ENCODE measurements at regions not wholly inside any gene's neighbourhood (a gene's known extent, or its start where the extent isn't known, plus 50 kb on each side); places are given as distances from the start of the nearest gene placed in this dataset.
"Not testable (repeated sequence)": the region's sequence is repeated elsewhere in the genome, so short reads cannot be mapped to it uniquely, and the experiment has no call there.

- CTCF ChIA-PET = no interaction called here
These were observed 457.0 kb downstream of the SLC6A15 start for GRCh38 chr12:84455598-84455997.

GRCh38 chr12:84446478-84446877 lies 466.1 kb downstream of the SLC6A15 start:
- H3K4me3 Mint-ChIP-seq; POLR2A ChIA-PET; H3K9me3 Mint-ChIP-seq (ENCODE audit: low read depth); H3K36me3 Mint-ChIP-seq (ENCODE audit: low read depth); DNase-seq; CTCF ChIA-PET; ATAC-seq; H3K27ac Mint-ChIP-seq; H3K27me3 Mint-ChIP-seq; H3K4me1 Mint-ChIP-seq; intact Hi-C loops (cut with DNase I, micrococcal nuclease): not testable (repeated sequence)

More at GRCh38 chr12:84455598-84455997, 457.0 kb downstream of the SLC6A15 start:
- Mint-ChIP-seq H3K4me3 (no peak overlapping the region), H3K36me3 (ENCODE audit: low read depth) (no peaks in the 10 kb centered on the region), H3K4me1 (no peaks in the 10 kb centered on the region), H3K9me3 (ENCODE audit: low read depth) (no peaks in the 10 kb centered on the region), H3K27ac (no peak overlapping the region), H3K27me3 (no peaks in the 10 kb centered on the region)
- POLR2A ChIA-PET = no interaction called here
- no peak for DNase-seq
- intact Hi-C loops (cut with DNase I, micrococcal nuclease) = no loop called here
- ATAC-seq = no peak

- ChIA-PET POLR2A (no interaction called here), CTCF (no interaction called here)
- intact Hi-C loops (cut with DNase I, micrococcal nuclease) = no loop called here
- Mint-ChIP-seq H3K27ac (no peak overlapping the region), H3K9me3 (ENCODE audit: low read depth) (no peaks in the 10 kb centered on the region), H3K4me1 (no peaks in the 10 kb centered on the region), H3K36me3 (ENCODE audit: low read depth) (no peaks in the 10 kb centered on the region), H3K4me3 (no peak overlapping the region), H3K27me3 (no peaks in the 10 kb centered on the region)
- ATAC-seq = no peak
- no peak for DNase-seq
These were observed 476.5 kb downstream of the SLC6A15 start for GRCh38 chr12:84436134-84436533.

GRCh38 chr12:84435682-84436081 lies 476.9 kb downstream of the SLC6A15 start:
- POLR2A ChIA-PET = no interaction called here
- Mint-ChIP-seq H3K4me1 (no peaks in the 10 kb centered on the region), H3K27ac (no peak overlapping the region), H3K36me3 (ENCODE audit: low read depth) (no peaks in the 10 kb centered on the region), H3K27me3 (no peaks in the 10 kb centered on the region), H3K4me3 (no peak overlapping the region), H3K9me3 (ENCODE audit: low read depth) (no peaks in the 10 kb centered on the region)
- intact Hi-C loops (cut with DNase I, micrococcal nuclease) = no loop called here
- CTCF ChIA-PET = interaction anchor here (0.7 kb wide), 1 partner anchor 1139 kb away, joined by 3 read pairs; no protein-coding TSS in a partner anchor
- DNase-seq = no peak
- ATAC-seq = no peak

GRCh38 chr12:84422340-84422739 lies 490.3 kb downstream of the SLC6A15 start:
- intact Hi-C loops (cut with DNase I, micrococcal nuclease) = no loop called here
- no peak overlapping the region for H3K4me3 Mint-ChIP-seq
- CTCF ChIA-PET = no interaction called here
- POLR2A ChIA-PET = no interaction called here
- no peak for ATAC-seq
- H3K36me3 Mint-ChIP-seq (ENCODE audit: low read depth) = no peaks in the 10 kb centered on the region
- DNase-seq = no peak
- H3K27me3 Mint-ChIP-seq = no peaks in the 10 kb centered on the region
- H3K4me1 Mint-ChIP-seq = no peaks in the 10 kb centered on the region
- no peak overlapping the region for H3K27ac Mint-ChIP-seq
- H3K9me3 Mint-ChIP-seq (ENCODE audit: low read depth) = no peaks in the 10 kb centered on the region

- Mint-ChIP-seq H3K27me3 (no peaks in the 10 kb centered on the region), H3K9me3 (ENCODE audit: low read depth) (no peaks in the 10 kb centered on the region), H3K4me3 (no peak overlapping the region), H3K27ac (no peak overlapping the region), H3K36me3 (ENCODE audit: low read depth) (no peaks in the 10 kb centered on the region), H3K4me1 (no peaks in the 10 kb centered on the region)
- intact Hi-C loops (cut with DNase I, micrococcal nuclease) = no loop called here
- ATAC-seq (no peak), DNase-seq (no peak)
- POLR2A ChIA-PET = no interaction called here
- CTCF ChIA-PET = no interaction called here
These were observed 491.5 kb downstream of the SLC6A15 start for GRCh38 chr12:84421103-84421502.

GRCh38 chr12:84416626-84417025 lies 496.0 kb downstream of the SLC6A15 start:
- H3K27ac Mint-ChIP-seq = no peak overlapping the region
- no peaks in the 10 kb centered on the region for H3K36me3 Mint-ChIP-seq (ENCODE audit: low read depth)
- CTCF ChIA-PET = no interaction called here
- ATAC-seq (no peak), DNase-seq (no peak)
- peaks cover under 1% of the 10 kb centered on the region for H3K9me3 Mint-ChIP-seq (ENCODE audit: low read depth)
- no peaks in the 10 kb centered on the region for H3K4me1 Mint-ChIP-seq
- no peaks in the 10 kb centered on the region for H3K27me3 Mint-ChIP-seq
- POLR2A ChIA-PET = no interaction called here
- H3K4me3 Mint-ChIP-seq = no peak overlapping the region
- intact Hi-C loops (cut with DNase I, micrococcal nuclease) = no loop called here

- no peak for DNase-seq
- H3K9me3 Mint-ChIP-seq (ENCODE audit: low read depth) = peaks cover 4% of the 10 kb centered on the region
- ChIA-PET CTCF (no interaction called here), POLR2A (no interaction called here)
- H3K27me3 Mint-ChIP-seq = no peaks in the 10 kb centered on the region
- H3K36me3 Mint-ChIP-seq (ENCODE audit: low read depth) = no peaks in the 10 kb centered on the region
- ATAC-seq = no peak
- intact Hi-C loops (cut with DNase I, micrococcal nuclease) = no loop called here
- H3K4me3 Mint-ChIP-seq = no peak overlapping the region
- H3K4me1 Mint-ChIP-seq = no peaks in the 10 kb centered on the region
- no peak overlapping the region for H3K27ac Mint-ChIP-seq
These were observed 496.7 kb downstream of the SLC6A15 start for GRCh38 chr12:84415946-84416345.

- DNase-seq (no peak), ATAC-seq (no peak)
- Mint-ChIP-seq H3K4me3 (no peak overlapping the region), H3K9me3 (ENCODE audit: low read depth) (peaks cover 4% of the 10 kb centered on the region), H3K4me1 (no peaks in the 10 kb centered on the region), H3K36me3 (ENCODE audit: low read depth) (no peaks in the 10 kb centered on the region), H3K27me3 (no peaks in the 10 kb centered on the region), H3K27ac (no peak overlapping the region)
- ChIA-PET CTCF (no interaction called here), POLR2A (no interaction called here)
- intact Hi-C loops (cut with DNase I, micrococcal nuclease) = no loop called here
These were observed 498.9 kb downstream of the SLC6A15 start for GRCh38 chr12:84413656-84414055.

- H3K4me3 Mint-ChIP-seq = no peak overlapping the region
- POLR2A ChIA-PET = no interaction called here
- H3K27ac Mint-ChIP-seq = no peak overlapping the region
- no peaks in the 10 kb centered on the region for H3K4me1 Mint-ChIP-seq
- H3K27me3 Mint-ChIP-seq = no peaks in the 10 kb centered on the region
- CTCF ChIA-PET = no interaction called here
- no peak for ATAC-seq
- peaks cover 4% of the 10 kb centered on the region for H3K9me3 Mint-ChIP-seq (ENCODE audit: low read depth)
- DNase-seq = no peak
- H3K36me3 Mint-ChIP-seq (ENCODE audit: low read depth) = no peaks in the 10 kb centered on the region
- intact Hi-C loops (cut with DNase I, micrococcal nuclease) = no loop called here
These were observed 500.4 kb downstream of the SLC6A15 start for GRCh38 chr12:84412226-84412625.

- ATAC-seq = no peak
- no peaks in the 10 kb centered on the region for H3K27me3 Mint-ChIP-seq
- no peaks in the 10 kb centered on the region for H3K36me3 Mint-ChIP-seq (ENCODE audit: low read depth)
- DNase-seq = no peak
- CTCF ChIA-PET = no interaction called here
- no peak overlapping the region for H3K27ac Mint-ChIP-seq
- intact Hi-C loops (cut with DNase I, micrococcal nuclease) = no loop called here
- no peak overlapping the region for H3K4me3 Mint-ChIP-seq
- POLR2A ChIA-PET = no interaction called here
- peaks cover 4% of the 10 kb centered on the region for H3K9me3 Mint-ChIP-seq (ENCODE audit: low read depth)
- H3K4me1 Mint-ChIP-seq = no peaks in the 10 kb centered on the region
These were observed 501.6 kb downstream of the SLC6A15 start for GRCh38 chr12:84411031-84411430.

- H3K36me3 Mint-ChIP-seq (ENCODE audit: low read depth) = no peaks in the 10 kb centered on the region
- H3K4me1 Mint-ChIP-seq = no peaks in the 10 kb centered on the region
- no peaks in the 10 kb centered on the region for H3K27me3 Mint-ChIP-seq
- ATAC-seq = no peak
- DNase-seq = no peak
- peaks cover 4% of the 10 kb centered on the region for H3K9me3 Mint-ChIP-seq (ENCODE audit: low read depth)
- POLR2A ChIA-PET = no interaction called here
- CTCF ChIA-PET = no interaction called here
- intact Hi-C loops (cut with DNase I, micrococcal nuclease) = no loop called here
- H3K27ac Mint-ChIP-seq = no peak overlapping the region
- no peak overlapping the region for H3K4me3 Mint-ChIP-seq
These were observed 503.7 kb downstream of the SLC6A15 start for GRCh38 chr12:84408936-84409335.

- DNase-seq; ATAC-seq; H3K4me3 Mint-ChIP-seq; H3K36me3 Mint-ChIP-seq (ENCODE audit: low read depth); CTCF ChIA-PET; POLR2A ChIA-PET; H3K27me3 Mint-ChIP-seq; H3K4me1 Mint-ChIP-seq; H3K27ac Mint-ChIP-seq; intact Hi-C loops (cut with DNase I, micrococcal nuclease); H3K9me3 Mint-ChIP-seq (ENCODE audit: low read depth): not testable (repeated sequence)
These were observed 505.9 kb downstream of the SLC6A15 start for GRCh38 chr12:84406720-84407119.

Measured in activated CD4-positive, alpha-beta T cell treated with anti-CD3 and anti-CD28 coated beads for 36 hours (primary cell).